ENCODE measurements at regions not wholly inside any gene's neighbourhood (a gene's known extent, or its start where the extent isn't known, plus 50 kb on each side); places are given as distances from the start of the nearest gene placed in this dataset.

GRCh38 chr14:82411298-82411697 is 877.6 kb upstream of the SEL1L start:
- TF ChIP-seq EZH2 (IDR thresholded peaks at IDR 0.05) (no peak), POLR2AphosphoS5 (IDR thresholded peaks at IDR 0.05; ENCODE audit: borderline replicate concordance, low read depth, low read length) (no peak), FOXP2 (optimal IDR thresholded peaks at IDR 0.05; ENCODE audit: control extremely low read depth, extremely low read length, insufficient read depth) (no peak)
